ENCODE measurements at regions not wholly inside any gene's neighbourhood (a gene's known extent, or its start where the extent isn't known, plus 50 kb on each side); places are given as distances from the start of the nearest gene placed in this dataset.

DNA sequence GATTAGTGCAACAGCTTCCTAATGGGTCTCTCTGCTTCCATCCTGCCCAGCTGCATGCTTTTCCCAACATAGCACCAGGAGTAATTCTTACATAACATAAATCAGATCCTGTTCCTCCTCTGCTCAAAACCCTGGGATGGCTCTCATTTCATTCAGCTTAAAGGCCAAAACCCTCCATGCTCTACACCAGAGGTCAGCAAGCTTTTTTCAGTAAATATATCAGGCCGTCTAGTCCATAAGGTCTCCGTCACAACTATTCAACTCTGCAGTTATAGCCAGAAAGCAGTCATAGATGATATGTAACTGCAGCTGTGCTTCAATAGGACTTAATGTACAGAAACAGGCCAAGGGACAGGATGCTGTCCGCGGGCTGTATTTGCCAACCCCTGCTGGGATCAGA lies 202.8 kb upstream of the UBE2E2 start:
- intact Hi-C loops (cut with DNase I, micrococcal nuclease): no loop called here
- DNase-seq: no peak
- ChIA-PET POLR2A (no interaction called here), CTCF (no interaction called here)
- Histone ChIP-seq H3K4me1 (ENCODE audit: insufficient read depth, low read length) (no peaks in the 10 kb centered on the region), H3K27ac (ENCODE audit: low read depth in 1 of 2, low read length in 2 of 2) (no peak overlapping the region), H3K4me3 (ENCODE audit: low read length) (no peak overlapping the region), H3K9me3 (ENCODE audit: control insufficient read depth in 1 of 2, insufficient read depth in 1 of 2, low read length in 2 of 2) (no peaks in the 10 kb centered on the region), H3K36me3 (ENCODE audit: insufficient read depth, low read length) (no peaks in the 10 kb centered on the region), H3K27me3 (ENCODE audit: control insufficient read depth in 1 of 2, insufficient read depth in 2 of 2, low read length in 2 of 2) (no peaks in the 10 kb centered on the region)
- Mint-ChIP-seq H3K36me3 (ENCODE audit: low read depth) (no peaks in the 10 kb centered on the region), H3K4me1 (ENCODE audit: low read depth) (no peaks in the 10 kb centered on the region), H3K9me3 (no peaks in the 10 kb centered on the region), H3K27me3 (no peaks in the 10 kb centered on the region), H3K27ac (no peak overlapping the region), H3K4me3 (no peak overlapping the region)
- no peak for ATAC-seq (ENCODE audit: poor library complexity)
- TF ChIP-seq, protein P1, sequence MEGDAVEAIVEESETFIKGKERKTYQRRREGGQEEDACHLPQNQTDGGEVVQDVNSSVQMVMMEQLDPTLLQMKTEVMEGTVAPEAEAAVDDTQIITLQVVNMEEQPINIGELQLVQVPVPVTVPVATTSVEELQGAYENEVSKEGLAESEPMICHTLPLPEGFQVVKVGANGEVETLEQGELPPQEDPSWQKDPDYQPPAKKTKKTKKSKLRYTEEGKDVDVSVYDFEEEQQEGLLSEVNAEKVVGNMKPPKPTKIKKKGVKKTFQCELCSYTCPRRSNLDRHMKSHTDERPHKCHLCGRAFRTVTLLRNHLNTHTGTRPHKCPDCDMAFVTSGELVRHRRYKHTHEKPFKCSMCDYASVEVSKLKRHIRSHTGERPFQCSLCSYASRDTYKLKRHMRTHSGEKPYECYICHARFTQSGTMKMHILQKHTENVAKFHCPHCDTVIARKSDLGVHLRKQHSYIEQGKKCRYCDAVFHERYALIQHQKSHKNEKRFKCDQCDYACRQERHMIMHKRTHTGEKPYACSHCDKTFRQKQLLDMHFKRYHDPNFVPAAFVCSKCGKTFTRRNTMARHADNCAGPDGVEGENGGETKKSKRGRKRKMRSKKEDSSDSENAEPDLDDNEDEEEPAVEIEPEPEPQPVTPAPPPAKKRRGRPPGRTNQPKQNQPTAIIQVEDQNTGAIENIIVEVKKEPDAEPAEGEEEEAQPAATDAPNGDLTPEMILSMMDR (IDR thresholded peaks at IDR 0.05): no peak

DNA sequence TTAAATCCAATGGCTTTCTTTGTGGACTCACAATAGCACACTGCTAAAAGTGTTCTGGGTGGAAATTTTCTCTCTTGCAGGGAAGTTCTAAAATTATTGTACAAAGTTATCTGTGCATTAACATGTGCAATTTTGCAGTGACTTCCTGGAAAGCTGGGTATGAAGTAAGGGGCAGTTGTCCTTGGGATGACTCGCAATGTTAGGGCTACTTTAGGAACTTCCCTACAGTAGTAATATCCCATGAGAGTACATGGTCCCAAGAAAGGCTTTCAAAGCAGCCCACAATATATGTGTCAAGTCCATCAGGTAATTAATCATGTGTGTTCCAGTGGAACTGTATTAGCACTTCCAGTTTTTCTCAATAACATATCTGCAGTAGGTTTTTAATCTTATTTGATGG lies 201.0 kb upstream of the UBE2E2 start:
- Histone ChIP-seq H3K4me3 (ENCODE audit: low read length) (no peak overlapping the region), H3K4me1 (ENCODE audit: insufficient read depth, low read length) (no peaks in the 10 kb centered on the region), H3K27ac (ENCODE audit: low read depth in 1 of 2, low read length in 2 of 2) (no peak overlapping the region), H3K27me3 (ENCODE audit: control insufficient read depth in 1 of 2, insufficient read depth in 2 of 2, low read length in 2 of 2) (no peaks in the 10 kb centered on the region), H3K9me3 (ENCODE audit: control insufficient read depth in 1 of 2, insufficient read depth in 1 of 2, low read length in 2 of 2) (no peaks in the 10 kb centered on the region), H3K36me3 (ENCODE audit: insufficient read depth, low read length) (no peaks in the 10 kb centered on the region)
- no peak for DNase-seq
- ChIA-PET CTCF (no interaction called here), POLR2A (no interaction called here)
- intact Hi-C loops (cut with DNase I, micrococcal nuclease): no loop called here
- Mint-ChIP-seq H3K36me3 (ENCODE audit: low read depth) (no peaks in the 10 kb centered on the region), H3K4me1 (ENCODE audit: low read depth) (no peaks in the 10 kb centered on the region), H3K4me3 (no peak overlapping the region), H3K9me3 (no peaks in the 10 kb centered on the region), H3K27me3 (no peaks in the 10 kb centered on the region), H3K27ac (no peak overlapping the region)
- TF ChIP-seq, protein P1 (IDR thresholded peaks at IDR 0.05): no peak
- no peak for ATAC-seq (ENCODE audit: poor library complexity)

DNA sequence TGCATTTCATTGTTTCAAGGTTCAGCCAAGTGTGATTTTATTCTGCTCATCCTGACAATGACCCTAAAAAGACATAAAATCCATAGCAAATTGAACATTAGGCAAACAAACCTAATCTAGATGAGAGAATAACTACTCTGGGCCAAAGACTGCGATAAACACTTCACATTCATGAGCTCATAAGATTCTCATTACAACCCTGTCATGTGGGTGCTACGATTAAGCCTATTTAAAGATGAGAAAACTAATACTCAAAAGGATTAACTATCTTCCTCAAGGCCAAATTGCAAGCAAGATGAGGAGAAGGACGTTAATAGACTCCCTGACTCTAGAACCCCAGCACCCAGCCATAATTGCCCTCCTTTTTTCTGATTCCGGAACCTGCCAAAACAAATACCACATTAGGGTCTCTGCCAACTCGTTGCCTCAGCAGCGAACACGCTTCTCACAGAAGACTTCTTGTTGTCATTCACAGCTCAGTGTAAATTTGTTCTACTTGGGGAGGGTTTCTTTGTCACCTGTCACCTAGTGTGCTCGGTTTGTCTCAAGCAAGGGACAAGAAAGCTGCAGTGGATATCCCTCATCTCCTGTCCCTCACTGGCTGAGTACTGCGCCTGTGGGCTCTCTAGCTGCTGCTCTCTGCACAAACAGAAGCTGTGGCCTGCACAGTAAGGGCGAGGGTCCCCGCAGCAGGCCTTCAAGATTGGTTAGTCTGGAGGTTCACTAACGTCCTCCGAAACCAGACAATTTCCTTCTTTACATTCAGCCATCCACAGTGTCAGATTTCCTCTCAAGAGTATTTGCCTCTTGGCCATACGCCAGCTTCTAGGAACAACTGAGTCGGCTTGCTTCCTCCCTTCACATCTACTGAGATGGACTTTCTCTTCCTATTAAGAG lies 200.0 kb upstream of the UBE2E2 start:
- Mint-ChIP-seq H3K27me3 (no peaks in the 10 kb centered on the region), H3K4me1 (ENCODE audit: low read depth) (no peaks in the 10 kb centered on the region), H3K4me3 (no peak overlapping the region), H3K27ac (no peak overlapping the region), H3K36me3 (ENCODE audit: low read depth) (no peaks in the 10 kb centered on the region), H3K9me3 (no peaks in the 10 kb centered on the region)
- no peak for ATAC-seq (ENCODE audit: poor library complexity)
- no peaks in the 10 kb centered on the region for H3K27me3 ChIP-seq (ENCODE audit: control insufficient read depth in 1 of 2, insufficient read depth in 2 of 2, low read length in 2 of 2)
- no peak overlapping the region for H3K4me3 ChIP-seq (ENCODE audit: low read length)
- no peaks in the 10 kb centered on the region for H3K36me3 ChIP-seq (ENCODE audit: insufficient read depth, low read length)
- H3K27ac ChIP-seq (ENCODE audit: low read depth in 1 of 2, low read length in 2 of 2): no peak overlapping the region
- ChIA-PET POLR2A (no interaction called here), CTCF (interaction anchor here (0.6 kb wide), 1 partner anchor 103 kb away, joined by 3 read pairs; no protein-coding TSS in a partner anchor)
- no peaks in the 10 kb centered on the region for H3K4me1 ChIP-seq (ENCODE audit: insufficient read depth, low read length)
- no peaks in the 10 kb centered on the region for H3K9me3 ChIP-seq (ENCODE audit: control insufficient read depth in 1 of 2, insufficient read depth in 1 of 2, low read length in 2 of 2)
- TF ChIP-seq, protein P1 (IDR thresholded peaks at IDR 0.05): no peak
- no peak for DNase-seq
- intact Hi-C loops (cut with DNase I, micrococcal nuclease): no loop called here

Measured in CD4-positive, alpha-beta T cell (primary cell).